ENCODE measurements at regions not wholly inside any gene's neighbourhood (a gene's known extent, or its start where the extent isn't known, plus 50 kb on each side); places are given as distances from the start of the nearest gene placed in this dataset.

GRCh38 chr5:67305913-67306710, 109.5 kb upstream of the CD180 start:
- DNase-seq (ENCODE audit: low read depth in 2 of 2), result no peak

GRCh38 chr5:67305401-67305800, 108.8 kb upstream of the CD180 start:
- no peak for DNase-seq (ENCODE audit: low read depth in 2 of 2)

- DNase-seq (ENCODE audit: low read depth in 2 of 2), result no peak
Observed at GRCh38 chr5:67303356-67303755, 106.8 kb upstream of the CD180 start.

- no peak for DNase-seq (ENCODE audit: low read depth in 2 of 2)
Observed at GRCh38 chr5:67301285-67301903, 104.8 kb upstream of the CD180 start.

GRCh38 chr5:67300326-67300725, 103.7 kb upstream of the CD180 start:
- DNase-seq (ENCODE audit: low read depth in 2 of 2), result no peak

- DNase-seq (ENCODE audit: low read depth in 2 of 2), result no peak
Observed at GRCh38 chr5:67299231-67299735, 102.7 kb upstream of the CD180 start.

GRCh38 chr5:67297802-67298532, 101.4 kb upstream of the CD180 start:
- DNase-seq (ENCODE audit: low read depth in 2 of 2), result no peak

- DNase-seq (ENCODE audit: low read depth in 2 of 2), result no peak
Observed at GRCh38 chr5:67297376-67297775, 100.8 kb upstream of the CD180 start.

GRCh38 chr5:67294266-67294938, 97.8 kb upstream of the CD180 start:
- no peak for DNase-seq (ENCODE audit: low read depth in 2 of 2)

- no peak for DNase-seq (ENCODE audit: low read depth in 2 of 2)
Observed at GRCh38 chr5:67293226-67293625, 96.6 kb upstream of the CD180 start.

GRCh38 chr5:67292201-67292940, 95.8 kb upstream of the CD180 start:
- no peak for DNase-seq (ENCODE audit: low read depth in 2 of 2)

GRCh38 chr5:67291671-67292070, 95.1 kb upstream of the CD180 start:
- no peak for DNase-seq (ENCODE audit: low read depth in 2 of 2)

- DNase-seq (ENCODE audit: low read depth in 2 of 2), result no peak
Observed at GRCh38 chr5:67291066-67291465, 94.5 kb upstream of the CD180 start.

GRCh38 chr5:67290655-67291054, 94.1 kb upstream of the CD180 start:
- DNase-seq (ENCODE audit: low read depth in 2 of 2), result no peak

GRCh38 chr5:67289763-67290521, 93.3 kb upstream of the CD180 start:
- DNase-seq (ENCODE audit: low read depth in 2 of 2), result no peak

- DNase-seq (ENCODE audit: low read depth in 2 of 2), result no peak
Observed at GRCh38 chr5:67287510-67288268, 91.1 kb upstream of the CD180 start.

GRCh38 chr5:67286006-67286405, 89.4 kb upstream of the CD180 start:
- DNase-seq (ENCODE audit: low read depth in 2 of 2), result no peak

- DNase-seq (ENCODE audit: low read depth in 2 of 2), result no peak
Observed at GRCh38 chr5:67283988-67284487, 87.4 kb upstream of the CD180 start.

GRCh38 chr5:67283275-67283987, 86.8 kb upstream of the CD180 start:
- DNase-seq (ENCODE audit: low read depth in 2 of 2), result no peak
